Tibial artery (tissue), 4 donors: ENCODE measurements at regions not wholly inside any gene's neighbourhood (a gene's known extent, or its start where the extent isn't known, plus 50 kb on each side); places are given as distances from the start of the nearest gene placed in this dataset.

ENCODE experiments used
- DNase-seq, 2 donors: peaks; one replicate each; pipeline ENCODE4 v3.0.0-alpha.2; 2019
- H3K27ac ChIP-seq, 2 donors: fragments of 200-600 bp; sonication (generic) in 1 of 2; 1 replicate in 1 of 2; 2 replicates in 1 of 2; pipeline ENCODE4 v1.5.1; 2018 to 2019; ENCODE audit warnings: mild to moderate bottlenecking in 1 of 2
- H3K27me3 ChIP-seq, 2 donors: fragments of 200-600 bp; sonication (generic) in 1 of 2; one replicate each; pipeline versions ENCODE4 v1.5.1 to v1.6.0; 2016 to 2019
- H3K36me3 ChIP-seq, 3 donors: fragments of 200-600 bp; sonication (generic) in 2 of 3; one replicate each; pipeline ENCODE4 v1.5.1; 2016 to 2019; ENCODE audit warnings: mild to moderate bottlenecking in 2 of 3
- H3K4me1 ChIP-seq, 4 donors: fragments of 200-600 bp; sonication (generic) in 2 of 4; 1 replicate in 3 of 4; 2 replicates in 1 of 4; pipeline ENCODE4 v1.5.1; 2016 to 2019
- H3K4me3 ChIP-seq, 2 donors: fragments of 200-600 bp; sonication (generic) in 1 of 2; 1 replicate in 1 of 2; 2 replicates in 1 of 2; pipeline ENCODE4 v1.5.1; 2018 to 2019; ENCODE audit warnings: mild to moderate bottlenecking in 2 of 2
- H3K9me3 ChIP-seq, 3 donors: fragments of 200-600 bp; sonication (generic) in 1 of 3; one replicate each; pipeline ENCODE4 v1.5.1; 2016 to 2019
- CTCF ChIP-seq, 2 experiments: fragments of 200-600 bp in 1 of 2; fragments of 450-650 bp in 1 of 2; IDR thresholded peaks; one replicate each; pipeline ENCODE4 v1.5.1; 2017 to 2019; ENCODE audit warnings: antibody characterized with exemption in 2 of 2, mild to moderate bottlenecking in 1 of 2, moderate library complexity in 1 of 2
- intact Hi-C: fragments of 100-400 bp; cut with DNase I; formaldehyde crosslinking; loops from one replicate; pipeline ENCODE4 v1.15.0; 2023; ENCODE audit warnings: low total_unique reads

GRCh38 chr1:38536089-38536488 is 323.5 kb downstream of the RRAGC start:
- intact Hi-C loops, result no loop called here
- no peak for TF ChIP-seq CTCF (IDR thresholded peaks at IDR 0.05)
- H3K36me3 ChIP-seq, result no peaks in the 10 kb centered on the region
- DNase-seq, result no peak
- no peak overlapping the region for H3K27ac ChIP-seq
- H3K4me1 ChIP-seq, result no peaks in the 10 kb centered on the region
- no peak overlapping the region for H3K4me3 ChIP-seq
- H3K27me3 ChIP-seq, result peaks cover 0 to 20% of the 10 kb centered on the region in 2 donors
- no peaks in the 10 kb centered on the region for H3K9me3 ChIP-seq

GRCh38 chr1:38534473-38534823 is 325.1 kb downstream of the RRAGC start:
- no peak overlapping the region for H3K4me3 ChIP-seq
- no peak for TF ChIP-seq CTCF (IDR thresholded peaks at IDR 0.05)
- peaks cover 0 to 24% of the 10 kb centered on the region in 2 donors for H3K27me3 ChIP-seq
- DNase-seq, result no peak
- no peak overlapping the region for H3K27ac ChIP-seq
- no peaks in the 10 kb centered on the region for H3K36me3 ChIP-seq
- no peaks in the 10 kb centered on the region for H3K4me1 ChIP-seq
- intact Hi-C loops, result no loop called here
- H3K9me3 ChIP-seq, result no peaks in the 10 kb centered on the region

- Histone ChIP-seq H3K4me1 (no peaks in the 10 kb centered on the region), H3K4me3 (no peak overlapping the region), H3K27ac (no peak overlapping the region), H3K27me3 (peaks cover 0 to 29% of the 10 kb centered on the region in 2 donors), H3K9me3 (no peaks in the 10 kb centered on the region), H3K36me3 (no peaks in the 10 kb centered on the region)
- intact Hi-C loops, result no loop called here
- no peak for DNase-seq
- TF ChIP-seq CTCF (IDR thresholded peaks at IDR 0.05), result no peak
Observed at GRCh38 chr1:38533772-38534472, 325.6 kb downstream of the RRAGC start.

GRCh38 chr1:38530957-38531356 is 328.6 kb downstream of the RRAGC start:
- no peaks in the 10 kb centered on the region for H3K4me1 ChIP-seq
- no peak overlapping the region for H3K4me3 ChIP-seq
- DNase-seq, result no peak
- H3K27ac ChIP-seq, result no peak overlapping the region
- no peaks in the 10 kb centered on the region for H3K9me3 ChIP-seq
- peaks cover 0 to 36% of the 10 kb centered on the region in 2 donors for H3K27me3 ChIP-seq
- H3K36me3 ChIP-seq, result no peaks in the 10 kb centered on the region
- TF ChIP-seq CTCF (IDR thresholded peaks at IDR 0.05), result no peak
- intact Hi-C loops, result no loop called here

- Histone ChIP-seq H3K27me3 (peaks cover 0 to 38% of the 10 kb centered on the region in 2 donors), H3K36me3 (no peaks in the 10 kb centered on the region)
- intact Hi-C loops, result no loop called here
Observed at GRCh38 chr1:38529946-38530345, 329.6 kb downstream of the RRAGC start.

More at GRCh38 chr1:38529946-38530345, 329.6 kb downstream of the RRAGC start:
- H3K9me3 ChIP-seq, result no peaks in the 10 kb centered on the region
- no peaks in the 10 kb centered on the region for H3K4me1 ChIP-seq
- H3K4me3 ChIP-seq, result no peak overlapping the region
- H3K27ac ChIP-seq, result no peak overlapping the region
- DNase-seq, result no peak
- no peak for TF ChIP-seq CTCF (IDR thresholded peaks at IDR 0.05)
